ENCODE measurements at regions not wholly inside any gene's neighbourhood (a gene's known extent, or its start where the extent isn't known, plus 50 kb on each side); places are given as distances from the start of the nearest gene placed in this dataset.

DNA sequence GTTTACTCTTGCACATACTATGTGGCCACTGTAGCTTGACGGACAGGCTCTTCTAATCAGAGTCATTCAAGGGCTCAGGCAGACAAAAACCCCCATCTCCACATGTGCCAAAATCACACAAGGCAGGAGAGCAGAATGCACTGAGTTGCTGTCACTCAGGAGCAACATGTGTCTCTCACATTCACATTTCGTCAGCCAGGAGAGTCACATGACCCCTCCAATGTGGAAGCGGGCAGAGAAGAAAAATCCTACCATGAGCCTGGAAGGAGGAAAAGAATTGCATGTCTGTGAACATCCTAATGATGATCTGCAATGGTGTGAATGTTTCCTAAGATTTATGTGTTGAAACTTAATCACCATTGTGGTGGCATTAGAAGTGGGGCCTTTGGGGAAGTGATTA is 69.9 kb upstream of the MSX2 start:
- TF ChIP-seq IKZF1 (conservative IDR thresholded peaks at IDR 0.05) = no peak
- no peak for TF ChIP-seq MAX (IDR thresholded peaks at IDR 0.05; ENCODE audit: low read depth, low read length)
- TF ChIP-seq ESRRA (IDR thresholded peaks at IDR 0.05; ENCODE audit: low read length) = no peak
- TF ChIP-seq NR2C2 (IDR thresholded peaks at IDR 0.05; ENCODE audit: borderline replicate concordance, control insufficient read depth, insufficient read length, low read depth) = no peak
- no peak for TF ChIP-seq POLR2A (IDR thresholded peaks at IDR 0.05; ENCODE audit: low read depth, low read length)
- TF ChIP-seq, protein P1, sequence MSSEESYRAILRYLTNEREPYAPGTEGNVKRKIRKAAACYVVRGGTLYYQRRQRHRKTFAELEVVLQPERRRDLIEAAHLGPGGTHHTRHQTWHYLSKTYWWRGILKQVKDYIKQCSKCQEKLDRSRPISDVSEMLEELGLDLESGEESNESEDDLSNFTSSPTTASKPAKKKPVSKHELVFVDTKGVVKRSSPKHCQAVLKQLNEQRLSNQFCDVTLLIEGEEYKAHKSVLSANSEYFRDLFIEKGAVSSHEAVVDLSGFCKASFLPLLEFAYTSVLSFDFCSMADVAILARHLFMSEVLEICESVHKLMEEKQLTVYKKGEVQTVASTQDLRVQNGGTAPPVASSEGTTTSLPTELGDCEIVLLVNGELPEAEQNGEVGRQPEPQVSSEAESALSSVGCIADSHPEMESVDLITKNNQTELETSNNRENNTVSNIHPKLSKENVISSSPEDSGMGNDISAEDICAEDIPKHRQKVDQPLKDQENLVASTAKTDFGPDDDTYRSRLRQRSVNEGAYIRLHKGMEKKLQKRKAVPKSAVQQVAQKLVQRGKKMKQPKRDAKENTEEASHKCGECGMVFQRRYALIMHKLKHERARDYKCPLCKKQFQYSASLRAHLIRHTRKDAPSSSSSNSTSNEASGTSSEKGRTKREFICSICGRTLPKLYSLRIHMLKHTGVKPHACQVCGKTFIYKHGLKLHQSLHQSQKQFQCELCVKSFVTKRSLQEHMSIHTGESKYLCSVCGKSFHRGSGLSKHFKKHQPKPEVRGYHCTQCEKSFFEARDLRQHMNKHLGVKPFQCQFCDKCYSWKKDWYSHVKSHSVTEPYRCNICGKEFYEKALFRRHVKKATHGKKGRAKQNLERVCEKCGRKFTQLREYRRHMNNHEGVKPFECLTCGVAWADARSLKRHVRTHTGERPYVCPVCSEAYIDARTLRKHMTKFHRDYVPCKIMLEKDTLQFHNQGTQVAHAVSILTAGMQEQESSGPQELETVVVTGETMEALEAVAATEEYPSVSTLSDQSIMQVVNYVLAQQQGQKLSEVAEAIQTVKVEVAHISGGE (CRISPR knock-in tag; IDR thresholded peaks at IDR 0.05) = no peak
- TF ChIP-seq CREB1 (IDR thresholded peaks at IDR 0.05; ENCODE audit: low read depth) = no peak
- TF ChIP-seq CTCF (IDR thresholded peaks at IDR 0.05 in 2 of 3, conservative IDR thresholded peaks at IDR 0.05 in 1 of 3; ENCODE audit: control insufficient read depth in 2 of 3, extremely low read depth in 1 of 3, insufficient read depth in 1 of 3, low read depth in 3 of 3, low read length in 3 of 3) = no peak

Data from GM12878 (cell line).